GM21528 (cell line): ENCODE measurements at regions not wholly inside any gene's neighbourhood (a gene's known extent, or its start where the extent isn't known, plus 50 kb on each side); places are given as distances from the start of the nearest gene placed in this dataset.

Experiments used
- ATAC-seq: cut with Tn5 transposase; IDR thresholded peaks from one replicate; pipeline ENCODE4 v1.9.1; 2021; ENCODE audit warnings: mild to moderate bottlenecking, moderate library complexity; ENCODE audit not compliant: unreplicated experiment, low FRiP score

DNA sequence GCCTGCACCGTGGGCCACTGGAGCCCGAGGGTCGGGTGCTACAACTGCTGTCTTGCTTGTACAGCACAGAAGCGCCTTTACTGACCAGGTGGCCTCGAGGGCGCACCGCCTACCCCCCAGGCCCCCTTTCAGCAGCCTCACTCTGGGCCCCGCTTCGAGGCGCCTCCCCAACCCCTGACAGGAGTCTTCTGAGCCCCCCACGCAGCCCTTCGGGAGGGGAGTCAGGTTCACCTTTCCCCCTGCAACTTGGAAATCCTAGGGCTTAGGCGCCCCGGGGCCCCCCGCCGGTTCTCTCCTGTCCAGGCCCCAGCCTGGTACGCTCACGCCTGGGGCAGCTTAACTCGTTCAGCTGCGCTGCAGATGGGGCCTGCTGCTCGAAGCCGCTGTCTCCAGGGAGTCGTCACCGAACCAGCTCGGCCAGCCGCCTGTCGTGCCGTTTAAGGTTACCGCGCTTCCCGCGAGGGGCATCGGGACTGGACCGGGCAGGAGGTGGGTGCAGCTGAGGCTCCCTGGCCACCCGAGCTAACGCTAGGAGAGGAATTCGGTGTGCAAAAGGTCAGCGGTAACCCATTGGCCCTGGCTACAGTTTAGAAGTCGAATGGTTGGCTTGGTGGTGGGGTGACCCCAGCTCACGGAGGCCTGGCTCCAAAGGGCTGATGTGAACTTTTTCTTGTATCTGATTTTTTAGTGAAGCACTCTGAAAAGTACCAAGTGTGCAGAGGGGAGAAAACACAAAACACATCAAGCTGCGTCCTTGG is 58.9 kb upstream of the BCOR start:
- ATAC-seq, result no peak

DNA sequence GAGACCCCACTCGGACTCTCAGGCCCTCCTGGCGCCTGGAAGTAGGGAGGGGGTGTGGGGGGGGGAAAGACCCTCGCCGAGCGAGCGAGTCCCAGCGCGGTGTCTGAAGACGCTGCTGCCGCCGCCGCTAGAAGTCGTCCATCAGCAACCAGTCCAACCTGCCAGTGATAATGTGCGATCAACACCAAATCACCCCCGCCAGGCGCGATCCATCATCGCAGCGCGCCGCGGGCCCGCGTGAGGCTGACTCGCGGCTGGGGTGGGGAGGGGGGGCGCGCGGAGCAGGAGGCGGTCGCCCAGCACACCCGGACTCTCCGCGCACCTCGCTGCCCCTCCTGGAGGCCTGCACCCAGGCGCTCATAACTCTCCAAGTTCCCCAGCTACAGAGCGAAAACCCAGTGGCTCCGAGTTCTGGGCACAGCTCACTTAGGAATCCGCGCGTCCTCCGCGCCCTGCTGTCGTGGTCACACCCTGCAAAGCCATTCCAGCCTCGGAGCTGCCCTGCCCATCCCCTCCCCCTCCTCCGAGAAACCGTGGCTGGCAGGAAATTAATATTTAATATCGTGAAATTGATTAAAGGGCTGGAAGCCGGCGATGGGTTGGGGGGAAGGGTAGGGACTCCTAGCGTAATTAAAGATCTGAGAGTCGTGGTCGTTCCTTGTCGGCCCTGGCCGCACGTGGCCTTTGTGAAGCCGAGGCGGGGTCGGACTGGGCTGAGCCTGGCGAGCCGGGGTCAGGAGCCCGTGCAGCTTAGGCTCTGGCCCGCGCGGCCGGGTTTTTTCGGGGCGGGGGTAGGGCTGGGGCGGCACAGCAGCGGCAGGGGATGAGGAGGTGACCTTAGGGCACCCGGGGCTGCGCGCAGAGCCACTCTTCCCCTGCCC is 58.1 kb upstream of the BCOR start:
- no peak for ATAC-seq

DNA sequence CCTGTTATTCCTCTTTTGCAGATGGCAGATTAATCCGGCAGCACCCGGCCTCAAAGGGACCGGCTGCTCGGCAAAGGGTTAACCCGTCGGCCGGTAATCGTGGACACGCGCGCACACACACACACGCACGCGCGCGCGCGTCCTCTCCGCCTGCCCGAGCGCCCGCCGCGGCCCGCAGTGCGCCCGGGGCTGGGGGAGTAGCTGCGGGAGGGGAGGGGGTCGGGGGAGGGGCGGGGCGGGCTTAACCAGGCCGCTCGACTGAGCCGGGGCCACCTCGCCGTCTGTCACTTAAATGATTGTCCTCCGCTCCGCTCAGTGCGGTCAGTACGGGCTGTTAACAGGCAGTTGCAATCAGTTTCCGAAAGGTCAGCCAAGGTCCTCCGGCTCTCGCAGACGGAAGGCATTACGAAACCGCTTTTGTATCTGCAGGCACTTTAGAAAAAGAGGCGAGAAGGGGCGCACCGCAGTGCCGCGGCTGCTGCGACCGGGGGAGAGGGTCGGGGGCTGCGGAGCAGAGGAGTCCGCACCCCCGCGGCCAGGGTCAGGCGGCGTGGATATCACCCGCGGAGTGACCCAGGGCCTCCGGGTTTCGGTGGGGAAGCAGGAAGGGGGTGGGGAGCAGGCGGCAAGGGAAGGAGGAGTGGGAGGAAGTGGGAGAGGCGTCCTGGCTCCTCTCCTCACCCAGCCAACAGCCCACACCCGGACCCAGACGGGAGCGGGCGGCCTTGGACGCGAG is 57.3 kb upstream of the BCOR start:
- no peak for ATAC-seq

DNA sequence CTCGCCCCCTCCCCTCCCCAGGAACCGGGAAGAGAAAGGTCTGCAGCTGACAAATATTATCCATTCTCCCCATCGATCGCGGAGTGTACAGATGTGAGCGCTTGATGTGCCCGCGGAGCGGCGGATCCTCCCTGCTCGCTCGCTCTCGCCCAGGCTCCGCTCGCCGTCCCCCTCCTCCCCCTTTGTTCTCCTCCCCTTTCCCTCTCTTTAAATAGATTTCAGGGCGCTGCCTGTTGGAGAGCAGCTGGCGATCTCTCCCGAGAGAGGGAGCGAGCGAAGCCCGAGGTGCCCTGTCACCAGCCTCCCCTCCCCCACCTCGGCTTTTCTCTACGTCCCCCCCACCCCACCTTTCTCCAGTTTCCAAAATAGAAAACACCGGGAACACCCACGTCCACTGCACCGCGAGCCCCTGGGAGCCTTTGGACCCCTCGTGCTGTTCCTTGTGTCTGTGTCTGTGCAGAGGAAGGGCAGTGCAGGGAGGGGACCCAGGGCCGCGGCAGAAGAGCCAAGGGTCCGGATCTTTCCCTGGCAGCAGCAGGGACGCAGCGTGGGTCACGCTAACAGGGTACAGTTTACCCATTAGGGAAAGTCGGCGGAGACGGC is 56.6 kb upstream of the BCOR start:
- no peak for ATAC-seq

DNA sequence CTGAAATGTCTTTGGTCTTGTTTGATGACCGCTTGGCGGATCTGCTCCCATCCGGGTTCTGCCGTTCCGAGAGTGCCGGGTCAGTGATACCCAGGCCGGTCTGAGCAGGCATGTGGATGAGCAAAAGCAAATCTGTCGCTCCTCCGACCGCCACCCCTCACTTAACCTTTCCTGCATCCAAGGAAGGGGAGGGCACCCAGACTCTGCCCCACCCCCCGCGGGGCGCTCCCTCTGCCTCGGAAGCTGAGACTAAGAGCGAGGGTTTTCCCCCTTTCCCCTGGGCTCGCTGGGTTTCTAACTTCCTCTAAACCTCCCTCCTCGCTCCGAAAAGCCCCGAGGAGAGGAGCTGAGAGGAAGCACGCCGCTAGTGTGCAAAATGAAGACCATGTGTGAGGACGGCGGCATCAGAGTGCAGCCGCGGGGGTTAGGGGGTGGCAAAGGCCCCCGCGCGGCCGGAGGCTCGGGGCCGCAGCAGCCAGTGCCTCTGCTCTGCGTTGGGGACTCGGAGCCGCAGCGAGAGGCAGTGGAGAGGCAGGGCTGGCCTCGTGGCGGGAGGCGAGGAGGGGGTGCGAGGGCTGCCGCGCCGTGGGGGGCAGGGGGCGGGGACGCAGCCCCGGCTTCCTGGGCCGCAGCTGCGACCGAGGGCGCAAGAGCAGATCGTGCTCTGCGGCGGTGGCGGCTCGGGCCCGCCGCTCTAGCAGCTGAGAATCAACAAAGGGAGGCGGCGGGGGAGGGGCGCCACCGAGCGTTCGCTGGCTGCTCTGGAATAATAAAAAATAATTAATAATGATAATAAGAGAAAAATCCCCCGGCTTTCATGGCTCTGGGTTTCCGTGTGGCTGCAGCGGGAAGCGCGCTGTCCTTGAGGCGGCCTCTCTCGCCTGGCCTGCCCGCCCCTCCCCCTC is 55.8 kb upstream of the BCOR start:
- ATAC-seq, result peak; percentile 51

DNA sequence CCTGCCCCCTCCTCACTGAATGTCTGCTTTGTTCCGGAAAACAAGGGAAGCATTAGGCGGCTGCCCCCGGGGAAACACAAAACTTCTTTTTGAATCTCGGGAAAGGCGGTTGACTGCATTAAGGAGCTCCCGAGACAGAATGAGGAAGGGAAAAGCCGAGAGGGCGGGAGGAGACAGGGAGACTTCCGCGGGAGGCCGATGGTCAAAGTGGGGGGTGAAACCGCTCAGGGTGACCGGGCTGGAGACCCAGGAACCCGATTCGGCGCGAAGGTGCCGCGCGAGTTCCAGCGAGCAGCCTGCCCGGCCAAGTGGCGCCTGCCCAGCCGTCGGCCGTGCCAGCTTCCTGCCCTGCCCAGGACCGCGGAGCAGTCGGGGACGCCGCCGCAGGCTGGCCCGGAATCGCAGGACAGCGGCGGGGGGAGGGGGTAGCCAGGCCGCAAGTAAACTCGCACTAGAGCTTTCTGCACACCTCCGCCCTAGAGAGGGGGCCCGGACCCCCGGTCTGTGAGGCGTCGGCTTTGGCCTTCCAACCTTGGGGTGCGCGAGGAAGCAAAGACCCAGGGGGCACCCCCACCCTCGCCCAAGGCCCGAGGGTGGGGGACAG is 55.1 kb upstream of the BCOR start:
- peak; percentile 27 for ATAC-seq

DNA sequence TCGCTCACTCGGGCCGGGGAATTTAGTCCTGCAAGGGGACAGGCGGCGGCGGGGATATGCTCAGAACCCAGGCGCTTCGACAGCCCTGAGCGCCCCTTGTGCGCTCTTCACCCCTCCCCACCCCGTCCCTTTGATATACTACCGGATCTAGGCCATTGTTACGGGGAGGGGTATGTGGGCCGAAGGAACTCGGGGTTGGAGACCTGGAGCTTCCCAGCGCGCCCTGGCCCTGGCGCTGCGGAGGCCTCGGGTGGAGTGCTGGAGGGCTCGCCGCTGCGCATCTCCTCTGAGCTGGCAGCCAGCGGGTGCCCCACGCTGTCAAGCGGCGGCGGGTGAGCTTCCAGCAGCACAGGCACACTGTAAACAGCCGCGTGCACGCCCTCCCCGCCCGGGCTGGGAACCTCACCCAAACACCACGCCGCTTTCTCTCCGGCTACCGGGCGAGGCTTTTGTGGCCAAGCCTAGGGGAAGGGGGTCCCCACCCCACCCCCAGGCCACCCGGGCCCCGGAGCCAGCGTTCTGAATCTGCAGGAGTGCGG is 54.5 kb upstream of the BCOR start:
- no peak for ATAC-seq

DNA sequence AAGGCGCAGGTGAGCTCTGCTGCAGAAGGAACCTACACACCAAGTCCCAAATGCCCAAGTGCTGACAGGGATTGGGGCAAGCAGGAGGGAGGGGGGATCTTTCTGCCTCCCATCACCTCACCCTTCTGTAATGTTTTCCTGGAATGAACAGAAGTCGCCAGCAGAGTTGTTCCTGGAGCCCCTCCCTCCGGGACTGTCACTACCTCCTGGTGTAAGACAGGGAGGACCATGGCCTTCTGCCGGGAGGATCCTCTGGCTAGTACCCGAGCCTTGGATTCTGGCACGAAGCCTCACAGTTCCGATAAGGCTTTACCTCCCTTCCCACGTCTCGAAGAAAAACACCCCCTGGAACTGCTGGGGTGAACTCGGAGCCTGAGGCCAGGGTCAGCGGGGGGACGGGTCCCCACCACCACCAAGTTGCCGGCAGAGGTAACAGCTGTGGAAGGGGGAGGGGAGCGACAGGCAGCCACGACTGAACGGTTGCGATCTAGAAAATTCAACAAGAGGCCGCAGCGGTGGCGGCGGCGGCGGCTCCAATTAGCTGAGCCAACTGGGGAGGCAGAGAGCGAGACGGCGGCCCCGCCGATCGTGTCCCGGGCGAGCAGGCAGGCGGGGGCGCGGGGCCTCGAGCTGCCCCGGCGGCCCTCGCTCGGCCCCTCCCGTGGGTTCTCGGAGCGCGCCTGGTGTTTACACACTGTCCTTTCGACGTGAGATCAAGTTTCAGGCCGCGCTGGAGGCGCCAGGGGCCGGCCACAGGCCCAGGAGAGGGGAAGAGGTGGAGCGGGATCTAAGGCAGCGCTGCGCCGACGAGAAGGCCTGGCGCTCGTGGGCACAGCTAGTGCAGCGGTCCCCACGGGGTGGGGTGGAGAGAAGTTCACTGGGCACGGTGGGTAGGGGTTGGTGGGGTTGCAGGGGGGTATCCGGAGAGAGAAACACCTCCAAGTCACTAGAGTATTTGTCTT is 53.7 kb upstream of the BCOR start:
- ATAC-seq, result no peak

DNA sequence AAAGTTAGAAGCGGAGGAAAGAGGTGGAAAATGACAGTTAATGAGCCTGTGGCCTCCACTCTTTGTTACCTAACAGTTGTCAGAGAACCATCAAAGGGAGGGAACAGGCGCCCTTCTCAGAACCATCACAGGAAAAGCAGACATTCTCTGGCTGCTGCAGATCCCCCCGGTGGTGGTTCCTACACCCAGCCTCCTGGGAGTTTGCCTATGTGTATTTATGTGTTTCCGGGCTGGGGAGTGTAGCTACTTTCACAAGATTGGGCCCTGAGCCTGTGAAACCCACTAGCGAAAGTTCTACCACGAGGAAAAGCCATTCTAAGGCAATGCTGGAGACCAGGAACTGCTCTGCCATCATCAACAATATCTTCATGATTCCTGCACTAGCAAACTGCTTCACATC is 52.7 kb upstream of the BCOR start:
- no peak for ATAC-seq

DNA sequence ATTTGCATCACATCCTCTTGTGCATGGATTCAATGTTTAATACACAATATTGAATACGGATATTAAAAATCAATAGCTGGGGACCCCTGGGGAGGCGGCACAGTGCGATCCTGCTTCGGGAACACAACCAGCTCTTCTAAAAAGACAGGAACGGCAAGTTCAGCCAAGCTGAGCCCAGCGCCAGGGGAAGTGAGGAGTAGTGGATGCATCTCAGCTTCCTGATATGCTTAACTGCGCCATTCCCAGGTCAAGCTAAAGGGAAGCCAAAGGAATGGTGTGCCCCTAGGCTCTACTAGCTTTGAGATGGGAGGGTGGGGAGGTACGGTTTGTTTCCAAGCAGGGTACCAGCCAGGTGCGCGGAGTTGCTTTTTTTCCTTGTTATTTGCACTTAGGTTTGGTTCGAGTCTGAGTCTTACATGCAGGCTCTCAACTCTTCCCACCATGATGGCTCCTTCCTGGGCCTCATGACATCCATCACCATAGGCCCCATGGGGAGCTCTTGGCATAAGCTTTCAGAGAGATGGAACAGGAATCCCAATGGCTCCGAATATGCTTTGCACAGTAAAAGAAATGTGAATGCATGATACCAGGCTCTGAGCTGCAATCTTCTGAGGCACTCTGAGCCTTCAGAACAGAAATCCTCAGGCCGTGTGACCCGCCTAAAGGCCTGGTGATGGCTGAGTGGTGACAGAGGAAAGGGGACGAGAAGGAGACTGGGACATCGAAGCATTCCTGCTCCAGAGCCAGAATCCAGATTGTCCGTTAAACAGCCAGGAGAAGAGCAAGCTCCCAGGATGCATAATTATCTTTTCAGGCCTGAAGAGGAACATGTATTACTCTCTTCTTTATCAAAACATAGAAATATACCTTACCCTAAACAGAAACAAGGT is 51.8 kb upstream of the BCOR start:
- no peak for ATAC-seq

DNA sequence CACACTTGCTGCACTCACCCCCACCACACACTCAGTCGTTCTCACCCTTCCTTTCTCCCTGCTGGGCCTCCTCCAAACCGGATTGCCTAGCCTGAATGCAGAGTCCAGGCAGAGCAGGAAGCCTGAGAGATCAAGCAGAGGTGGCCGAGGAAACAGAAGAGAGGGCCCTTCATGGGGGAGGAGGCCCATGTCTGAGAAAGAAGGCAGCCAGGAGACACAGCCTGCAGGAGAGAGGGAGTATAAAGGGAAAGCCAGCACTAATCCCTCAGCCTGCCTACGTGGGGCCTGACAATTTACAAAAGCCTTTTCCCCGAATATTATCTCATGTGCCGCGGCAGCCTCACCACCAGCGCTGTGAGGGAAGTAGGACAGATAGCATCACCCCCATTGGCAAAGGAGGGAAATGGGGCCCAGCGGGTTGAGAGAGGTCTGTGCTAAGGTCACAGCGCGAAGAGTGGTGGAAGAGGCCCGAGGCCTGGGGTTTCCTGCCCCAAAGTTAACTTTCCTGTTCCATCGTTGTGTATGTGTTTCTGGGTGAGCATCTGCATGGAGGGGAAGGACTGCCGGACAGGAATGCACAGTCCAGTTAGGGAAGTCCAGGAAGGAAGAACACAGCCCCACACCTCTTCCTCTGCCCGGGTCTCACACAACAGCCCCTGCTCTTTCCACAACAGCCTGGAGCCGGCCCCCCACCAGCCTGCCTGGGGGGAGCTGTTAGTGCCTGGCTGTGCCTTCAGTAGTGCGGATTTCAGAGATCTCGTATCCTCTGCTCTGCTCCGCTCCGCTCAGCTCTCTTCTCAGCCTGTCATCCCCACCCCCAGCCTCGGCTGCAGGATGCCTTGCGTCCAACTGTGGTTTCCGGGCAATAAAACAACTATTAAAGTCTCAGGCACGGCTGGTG is 50.9 kb upstream of the BCOR start:
- ATAC-seq, result no peak

DNA sequence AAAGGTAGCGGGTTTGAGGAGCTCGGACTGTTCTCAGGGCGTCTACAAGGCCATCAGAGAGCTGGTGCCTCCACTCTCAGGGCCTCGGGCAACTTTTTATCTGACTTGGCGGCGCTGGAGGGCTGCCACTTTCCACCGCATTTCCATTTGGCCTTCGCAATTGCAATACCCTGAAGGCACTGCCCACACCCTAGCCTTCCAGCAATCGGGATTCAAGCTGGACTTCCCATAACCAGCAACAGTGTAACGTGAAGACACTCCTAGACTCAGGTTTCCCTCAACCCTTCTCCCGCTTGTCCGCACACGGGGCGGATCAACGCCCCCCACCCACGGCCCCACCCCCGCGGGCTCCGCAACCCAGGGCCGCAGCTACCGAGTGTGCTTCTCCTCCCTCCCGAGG is 50.2 kb upstream of the BCOR start:
- no peak for ATAC-seq
